HG03108 (cell line): ENCODE measurements at regions not wholly inside any gene's neighbourhood (a gene's known extent, or its start where the extent isn't known, plus 50 kb on each side); places are given as distances from the start of the nearest gene placed in this dataset.

Experiments
- ATAC-seq: cut with Tn5 transposase; IDR thresholded peaks from one replicate; pipeline ENCODE4 v1.9.1; 2021; ENCODE audit warnings: moderate library complexity; ENCODE audit not compliant: unreplicated experiment

GRCh38 chr3:34219556-34219955, 421.1 kb downstream of the PDCD6IP start:
- no peak for ATAC-seq

- ATAC-seq = no peak
Observed at GRCh38 chr3:34225821-34226366, 427.5 kb downstream of the PDCD6IP start.

- ATAC-seq = no peak
Observed at GRCh38 chr3:34229876-34230275, 431.4 kb downstream of the PDCD6IP start.

- no peak for ATAC-seq
Observed at GRCh38 chr3:34235096-34235495, 436.7 kb downstream of the PDCD6IP start.

- ATAC-seq = no peak
Observed at GRCh38 chr3:34237946-34238345, 439.5 kb downstream of the PDCD6IP start.

- ATAC-seq = no peak
Observed at GRCh38 chr3:34238407-34238806, 440.0 kb downstream of the PDCD6IP start.

GRCh38 chr3:34239287-34239686, 440.9 kb downstream of the PDCD6IP start:
- ATAC-seq = no peak

GRCh38 chr3:34239875-34240274, 441.4 kb downstream of the PDCD6IP start:
- no peak for ATAC-seq

GRCh38 chr3:34247401-34247800, 449.0 kb downstream of the PDCD6IP start:
- ATAC-seq = no peak

- peak; percentile 90 for ATAC-seq
Observed at GRCh38 chr3:34248352-34248751, 449.9 kb downstream of the PDCD6IP start.

- ATAC-seq = no peak
Observed at GRCh38 chr3:34254285-34254684, 455.9 kb downstream of the PDCD6IP start.

GRCh38 chr3:34256021-34256420, 457.6 kb downstream of the PDCD6IP start:
- no peak for ATAC-seq

- no peak for ATAC-seq
Observed at GRCh38 chr3:34256791-34257190, 458.4 kb downstream of the PDCD6IP start.

GRCh38 chr3:34258271-34258998, 460.0 kb downstream of the PDCD6IP start:
- no peak for ATAC-seq

GRCh38 chr3:34260271-34261000, 462.0 kb downstream of the PDCD6IP start:
- no peak for ATAC-seq

GRCh38 chr3:34261001-34261385, 462.6 kb downstream of the PDCD6IP start:
- ATAC-seq = no peak

- ATAC-seq = no peak
Observed at GRCh38 chr3:34263101-34263621, 464.7 kb downstream of the PDCD6IP start.

- no peak for ATAC-seq
Observed at GRCh38 chr3:34264337-34265041, 466.1 kb downstream of the PDCD6IP start.

GRCh38 chr3:34267088-34267487, 468.7 kb downstream of the PDCD6IP start:
- ATAC-seq = no peak

GRCh38 chr3:34268032-34268709, 469.7 kb downstream of the PDCD6IP start:
- no peak for ATAC-seq

- no peak for ATAC-seq
Observed at GRCh38 chr3:34275811-34276210, 477.4 kb downstream of the PDCD6IP start.
